Pulmonary artery endothelial cell (primary cell): ENCODE measurements at regions not wholly inside any gene's neighbourhood (a gene's known extent, or its start where the extent isn't known, plus 50 kb on each side); places are given as distances from the start of the nearest gene placed in this dataset.
"Not testable (repeated sequence)": the region's sequence is repeated elsewhere in the genome, so short reads cannot be mapped to it uniquely, and the experiment has no call there.

Source experiments
- DNase-seq: peaks from one replicate; pipeline ENCODE4 v3.0.0-alpha.2; 2011; ENCODE audit warnings: low read depth, low spot score

- no peak for DNase-seq
Measured at GRCh38 chr5:44051591-44051990, 337.6 kb downstream of the FGF10 start.

GRCh38 chr5:44048276-44048984, 340.8 kb downstream of the FGF10 start:
- no peak for DNase-seq

GRCh38 chr5:44046619-44047364, 342.4 kb downstream of the FGF10 start:
- no peak for DNase-seq

GRCh38 chr5:44044549-44044948, 344.7 kb downstream of the FGF10 start:
- DNase-seq: not testable (repeated sequence)

- DNase-seq: no peak
Measured at GRCh38 chr5:44028226-44028625, 361.0 kb downstream of the FGF10 start.

GRCh38 chr5:44022622-44023021, 366.6 kb downstream of the FGF10 start:
- no peak for DNase-seq

GRCh38 chr5:44011518-44011917, 377.7 kb downstream of the FGF10 start:
- no peak for DNase-seq

- no peak for DNase-seq
Measured at GRCh38 chr5:44002381-44002901, 386.8 kb downstream of the FGF10 start.

- DNase-seq: no peak
Measured at GRCh38 chr5:44001675-44002380, 387.4 kb downstream of the FGF10 start.

GRCh38 chr5:44001236-44001635, 388.0 kb downstream of the FGF10 start:
- DNase-seq: no peak

- no peak for DNase-seq
Measured at GRCh38 chr5:43997647-43998272, 391.5 kb downstream of the FGF10 start.

- no peak for DNase-seq
Measured at GRCh38 chr5:43996221-43996620, 393.0 kb downstream of the FGF10 start.

GRCh38 chr5:43994352-43994708, 391.4 kb downstream of the NNT start:
- DNase-seq: no peak

- DNase-seq: no peak
Measured at GRCh38 chr5:43993634-43994351, 390.8 kb downstream of the NNT start.

- no peak for DNase-seq
Measured at GRCh38 chr5:43985411-43985810, 382.4 kb downstream of the NNT start.

GRCh38 chr5:43981556-43981955, 378.6 kb downstream of the NNT start:
- no peak for DNase-seq

GRCh38 chr5:43973908-43974307, 370.9 kb downstream of the NNT start:
- no peak for DNase-seq

- no peak for DNase-seq
Measured at GRCh38 chr5:43973318-43973717, 370.3 kb downstream of the NNT start.

- no peak for DNase-seq
Measured at GRCh38 chr5:43967165-43967564, 364.2 kb downstream of the NNT start.

- no peak for DNase-seq
Measured at GRCh38 chr5:43959144-43959543, 356.2 kb downstream of the NNT start.

GRCh38 chr5:43947935-43948334, 345.0 kb downstream of the NNT start:
- DNase-seq: no peak
